ENCODE measurements at regions not wholly inside any gene's neighbourhood (a gene's known extent, or its start where the extent isn't known, plus 50 kb on each side); places are given as distances from the start of the nearest gene placed in this dataset.

- TF ChIP-seq PAXIP1 (CRISPR knock-in tag; conservative IDR thresholded peaks at IDR 0.05) (peak; percentile 82), ZNF225 (CRISPR knock-in tag; IDR thresholded peaks at IDR 0.05) (no peak), GATAD1 (CRISPR knock-in tag; IDR thresholded peaks at IDR 0.05) (0 out of 2 replicates have a peak, but pooled peaks have one; percentile 12), CBX2 (IDR thresholded peaks at IDR 0.05; ENCODE audit: low read depth, low read length) (no peak), CBX2 (CRISPR knock-in tag; IDR thresholded peaks at IDR 0.05; ENCODE audit: low read depth) (no peak), HDAC6 (IDR thresholded peaks at IDR 0.05; ENCODE audit: low read depth, low read length) (no peak), CEBPZ (IDR thresholded peaks at IDR 0.05; ENCODE audit: low read length) (no peak), ZNF264 (CRISPR knock-in tag; IDR thresholded peaks at IDR 0.05) (no peak), ZUFSP (CRISPR knock-in tag; IDR thresholded peaks at IDR 0.05; ENCODE audit: borderline replicate concordance) (no peak), ZNF652 (CRISPR knock-in tag; IDR thresholded peaks at IDR 0.05; ENCODE audit: borderline replicate concordance, low read depth) (peak; percentile 23; the same call in 1 of the 2 replicates), GATAD2A (CRISPR knock-in tag; IDR thresholded peaks at IDR 0.05) (peak; percentile 94), ZNF772 (CRISPR knock-in tag; IDR thresholded peaks at IDR 0.05) (no peak), ZMAT3 (CRISPR knock-in tag; conservative IDR thresholded peaks at IDR 0.05) (no peak), DMAP1 (CRISPR knock-in tag; IDR thresholded peaks at IDR 0.05) (no peak), ZNF597 (CRISPR knock-in tag; IDR thresholded peaks at IDR 0.05) (no peak), IKZF1 (IDR thresholded peaks at IDR 0.05) (no peak), ZNF720 (CRISPR knock-in tag; IDR thresholded peaks at IDR 0.05) (no peak), HIC2 (CRISPR knock-in tag; IDR thresholded peaks at IDR 0.05; ENCODE audit: low read depth) (no peak), ZNF501 (CRISPR knock-in tag; IDR thresholded peaks at IDR 0.05) (no peak)
Measured at GRCh38 chr6:119497988-119498727, 148.6 kb upstream of the MAN1A1 start (continued).
